Activated CD8-positive, alpha-beta T cell treated with anti-CD3 and anti-CD28 coated beads for 36 hours (primary cell): ENCODE measurements at regions not wholly inside any gene's neighbourhood (a gene's known extent, or its start where the extent isn't known, plus 50 kb on each side); places are given as distances from the start of the nearest gene placed in this dataset.
"Not testable (repeated sequence)": the region's sequence is repeated elsewhere in the genome, so short reads cannot be mapped to it uniquely, and the experiment has no call there.

Experiments
- ATAC-seq: fragments of 200-7000 bp; cut with Tn5 transposase; one replicate; pipeline ENCODE4 v1.10.0; 2021; ENCODE audit warnings: mild to moderate bottlenecking, moderate library complexity
- CTCF ChIA-PET: fragments of 350-600 bp; sonication (Branson Sonifier 250); formaldehyde crosslinking; loops from one replicate; lab custom pipeline; 2021; ENCODE audit warnings: antibody characterized with exemption; lab: Charles Lee
- POLR2A ChIA-PET: fragments of 350-600 bp; sonication (Branson Sonifier 250); formaldehyde crosslinking; loops from one replicate; lab custom pipeline; 2021; ENCODE audit warnings: antibody characterized with exemption; lab: Charles Lee
- DNase-seq: peaks from one replicate; pipeline ENCODE4 v3.0.0-alpha.2; 2020
- H3K27ac Mint-ChIP-seq: one replicate; pipeline ENCODE4 v1.8.0; 2021; ENCODE audit warnings: mild to moderate bottlenecking, mixed read lengths
- H3K27me3 Mint-ChIP-seq: one replicate; pipeline ENCODE4 v1.8.0; 2021; ENCODE audit warnings: mixed read lengths
- H3K36me3 Mint-ChIP-seq: one replicate; pipeline ENCODE4 v1.8.0; 2021; ENCODE audit warnings: low read depth, mixed read lengths
- H3K4me1 Mint-ChIP-seq: one replicate; pipeline ENCODE4 v1.8.0; 2021; ENCODE audit warnings: low read depth, mixed read lengths
- H3K4me3 Mint-ChIP-seq: one replicate; pipeline ENCODE4 v1.8.0; 2021; ENCODE audit warnings: mild to moderate bottlenecking, moderate library complexity, mixed read lengths
- H3K9me3 Mint-ChIP-seq: one replicate; pipeline ENCODE4 v1.8.0; 2021; ENCODE audit warnings: mixed read lengths
- CTCF ChIP-seq: fragments of 200-600 bp; IDR thresholded peaks from one replicate; pipeline ENCODE4 v1.8.0; 2022; ENCODE audit warnings: antibody characterized with exemption, mild to moderate bottlenecking
- intact Hi-C: fragments of 100-400 bp; cut with micrococcal nuclease; formaldehyde crosslinking; loops from one replicate; pipeline ENCODE4 v1.10.0; 2022

GRCh38 chr14:56061051-56061450 lies 57.2 kb upstream of the PELI2 start:
- peaks cover 9% of the 10 kb centered on the region for H3K27me3 Mint-ChIP-seq
- DNase-seq (no peak), ATAC-seq (no peak)
- H3K27ac Mint-ChIP-seq = no peak overlapping the region
- no peaks in the 10 kb centered on the region for H3K36me3 Mint-ChIP-seq
- no peaks in the 10 kb centered on the region for H3K4me1 Mint-ChIP-seq
- no peak overlapping the region for H3K4me3 Mint-ChIP-seq
- intact Hi-C loops = no loop called here
- no peak for TF ChIP-seq CTCF
- H3K9me3 Mint-ChIP-seq = no peaks in the 10 kb centered on the region
- POLR2A ChIA-PET = no interaction called here
- CTCF ChIA-PET = no interaction called here

GRCh38 chr14:56063131-56063530 lies 55.1 kb upstream of the PELI2 start:
- no peak for DNase-seq
- CTCF ChIA-PET = no interaction called here
- TF ChIP-seq CTCF = no peak
- POLR2A ChIA-PET = no interaction called here
- Mint-ChIP-seq H3K4me3 (no peak overlapping the region), H3K27me3 (peaks cover 9% of the 10 kb centered on the region), H3K27ac (no peak overlapping the region), H3K9me3 (no peaks in the 10 kb centered on the region), H3K4me1 (no peaks in the 10 kb centered on the region), H3K36me3 (no peaks in the 10 kb centered on the region)
- no peak for ATAC-seq
- intact Hi-C loops = no loop called here

GRCh38 chr14:56064513-56064912 lies 53.7 kb upstream of the PELI2 start:
- no peaks in the 10 kb centered on the region for H3K9me3 Mint-ChIP-seq
- intact Hi-C loops = no loop called here
- H3K36me3 Mint-ChIP-seq = no peaks in the 10 kb centered on the region
- no peak overlapping the region for H3K27ac Mint-ChIP-seq
- ChIA-PET POLR2A (interaction anchor here (0.9 kb wide), 1 partner anchor 54 kb away, joined by 3 read pairs; the partner anchor contains the start of gene PELI2), CTCF (no interaction called here)
- H3K27me3 Mint-ChIP-seq = peaks cover 9% of the 10 kb centered on the region
- no peak overlapping the region for H3K4me3 Mint-ChIP-seq
- H3K4me1 Mint-ChIP-seq = no peaks in the 10 kb centered on the region
- no peak for TF ChIP-seq CTCF
- ATAC-seq = no peak
- no peak for DNase-seq

- ATAC-seq, H3K27me3 Mint-ChIP-seq: not testable (repeated sequence)
Measured at GRCh38 chr14:56065199-56065598, 53.0 kb upstream of the PELI2 start.

GRCh38 chr14:56065621-56066290 lies 52.5 kb upstream of the PELI2 start:
- no peak overlapping the region for H3K27ac Mint-ChIP-seq

More at GRCh38 chr14:56065199-56065598, 53.0 kb upstream of the PELI2 start:
- intact Hi-C loops, DNase-seq, H3K9me3 Mint-ChIP-seq, H3K27ac Mint-ChIP-seq, CTCF ChIA-PET, H3K4me1 Mint-ChIP-seq, H3K4me3 Mint-ChIP-seq, POLR2A ChIA-PET, H3K36me3 Mint-ChIP-seq: not testable (repeated sequence)

More at GRCh38 chr14:56065621-56066290, 52.5 kb upstream of the PELI2 start:
- Mint-ChIP-seq H3K27me3 (peaks cover 9% of the 10 kb centered on the region), H3K36me3 (no peaks in the 10 kb centered on the region), H3K4me1 (no peaks in the 10 kb centered on the region), H3K9me3 (no peaks in the 10 kb centered on the region), H3K4me3 (no peak overlapping the region)
- no peak for DNase-seq
- no peak for TF ChIP-seq CTCF
- intact Hi-C loops = no loop called here
- ATAC-seq = no peak
- CTCF ChIA-PET = no interaction called here
- POLR2A ChIA-PET = no interaction called here
